Ovary (tissue), 3 donors: ENCODE measurements at regions not wholly inside any gene's neighbourhood (a gene's known extent, or its start where the extent isn't known, plus 50 kb on each side); places are given as distances from the start of the nearest gene placed in this dataset.

Experiments used
- EP300 ChIP-seq: sonication (generic); formaldehyde crosslinking; IDR thresholded peaks from one replicate; pipeline ENCODE4 v1.6.1; 2017; ENCODE audit warnings: antibody characterized with exemption
- POLR2A ChIP-seq: fragments of 450-650 bp; IDR thresholded peaks from one replicate; pipeline ENCODE4 v1.6.1; 2017; ENCODE audit warnings: antibody characterized with exemption, mild to moderate bottlenecking, moderate library complexity
- TF ChIP-seq, protein P1 (sequence below), 3 donors: fragments of 450-650 bp in 2 of 3; fragments of 200-600 bp in 1 of 3; IDR thresholded peaks; one replicate each; pipeline versions ENCODE4 v1.5.1 to v1.8.0; 2016 to 2022; ENCODE audit warnings: antibody characterized with exemption in 3 of 3, mild to moderate bottlenecking in 1 of 3
- donor health status: DM: no; HTN: no; CAD: no.

DNA sequence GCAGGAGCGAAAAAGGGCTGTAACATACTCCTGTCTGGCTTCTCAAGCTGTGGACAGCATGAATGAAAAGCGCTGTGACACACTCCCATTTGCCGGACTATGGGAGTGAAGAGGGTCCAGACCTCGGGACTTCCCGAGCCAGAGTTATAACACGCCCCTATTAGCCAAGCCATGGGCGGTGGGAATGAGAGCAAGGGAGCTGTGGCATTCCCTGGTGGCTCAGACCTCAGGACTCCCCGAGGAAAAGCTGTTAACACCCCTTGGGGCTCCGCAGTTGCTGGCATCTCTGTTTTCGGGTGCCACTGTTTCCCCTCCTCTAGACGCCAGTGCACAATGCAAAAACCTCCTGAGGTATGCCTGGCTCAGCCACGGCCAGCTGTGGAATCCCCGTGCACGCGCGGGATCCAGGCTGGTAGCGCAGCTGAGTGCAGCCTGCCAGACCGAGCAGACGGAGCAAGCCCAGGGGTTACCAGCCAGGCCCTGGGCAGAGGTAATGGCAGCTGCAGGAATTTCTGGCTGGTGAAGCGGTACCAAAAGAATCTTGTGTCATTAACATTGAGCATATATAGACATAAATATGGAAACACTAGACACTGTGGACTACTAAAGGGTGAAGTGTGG lies 1534.6 kb upstream of the PRR20A start:
- TF ChIP-seq POLR2A (no peak), EP300 (no peak)
- TF ChIP-seq, protein P1, sequence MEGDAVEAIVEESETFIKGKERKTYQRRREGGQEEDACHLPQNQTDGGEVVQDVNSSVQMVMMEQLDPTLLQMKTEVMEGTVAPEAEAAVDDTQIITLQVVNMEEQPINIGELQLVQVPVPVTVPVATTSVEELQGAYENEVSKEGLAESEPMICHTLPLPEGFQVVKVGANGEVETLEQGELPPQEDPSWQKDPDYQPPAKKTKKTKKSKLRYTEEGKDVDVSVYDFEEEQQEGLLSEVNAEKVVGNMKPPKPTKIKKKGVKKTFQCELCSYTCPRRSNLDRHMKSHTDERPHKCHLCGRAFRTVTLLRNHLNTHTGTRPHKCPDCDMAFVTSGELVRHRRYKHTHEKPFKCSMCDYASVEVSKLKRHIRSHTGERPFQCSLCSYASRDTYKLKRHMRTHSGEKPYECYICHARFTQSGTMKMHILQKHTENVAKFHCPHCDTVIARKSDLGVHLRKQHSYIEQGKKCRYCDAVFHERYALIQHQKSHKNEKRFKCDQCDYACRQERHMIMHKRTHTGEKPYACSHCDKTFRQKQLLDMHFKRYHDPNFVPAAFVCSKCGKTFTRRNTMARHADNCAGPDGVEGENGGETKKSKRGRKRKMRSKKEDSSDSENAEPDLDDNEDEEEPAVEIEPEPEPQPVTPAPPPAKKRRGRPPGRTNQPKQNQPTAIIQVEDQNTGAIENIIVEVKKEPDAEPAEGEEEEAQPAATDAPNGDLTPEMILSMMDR (IDR thresholded peaks at IDR 0.05): no peak
